OCI-LY7 (cell line): ENCODE measurements at regions not wholly inside any gene's neighbourhood (a gene's known extent, or its start where the extent isn't known, plus 50 kb on each side); places are given as distances from the start of the nearest gene placed in this dataset.

ENCODE experiments used
- BruUV-seq: library from RNA; stranded (reverse); fragments of 400-500 nt; replicated peaks from 2 replicates; lab custom pipeline; 2021; lab: Mats Ljungman, UMichigan
- CTCF ChIA-PET: fragments of 300-600 bp; sonication (Branson Sonifier 250); formaldehyde crosslinking; loops from one replicate; lab custom pipeline; 2022; ENCODE audit warnings: antibody characterized with exemption; ENCODE audit not compliant: unreplicated experiment; lab: Charles Lee
- POLR2A ChIA-PET: fragments of 300-600 bp; sonication (Branson Sonifier 250); formaldehyde crosslinking; loops from one replicate; lab custom pipeline; 2022; ENCODE audit warnings: antibody characterized with exemption; lab: Charles Lee
- DNase-seq: peaks from one replicate; pipeline ENCODE4 v3.0.0-alpha.2; 2015; ENCODE audit warnings: low spot score
- H2AFZ ChIP-seq: fragments of 200-600 bp; sonication (generic), shearing (Covaris generic); 2 replicates; pipeline ENCODE4 v1.6.1; 2014; ENCODE audit warnings: mild to moderate bottlenecking, antibody characterized with exemption, low read length, moderate library complexity
- H3K27ac ChIP-seq: fragments of 200-600 bp; sonication (generic); 2 replicates; pipeline ENCODE4 v1.5.1; 2014; ENCODE audit warnings: mixed run types, low read depth, mild to moderate bottlenecking, moderate library complexity, low read length, inconsistent platforms; ENCODE audit not compliant: poor library complexity, severe bottlenecking
- H3K36me3 ChIP-seq: fragments of 200-600 bp; sonication (generic); 2 replicates; pipeline ENCODE4 v1.6.1; 2014; ENCODE audit warnings: mild to moderate bottlenecking, antibody characterized with exemption, low read length, moderate library complexity, mixed read lengths; ENCODE audit not compliant: insufficient read depth
- H3K4me1 ChIP-seq: fragments of 200-600 bp; sonication (generic); 2 replicates; pipeline ENCODE4 v1.5.1; 2014; ENCODE audit warnings: mild to moderate bottlenecking, low read length; ENCODE audit not compliant: insufficient read depth, poor library complexity, severe bottlenecking
- H3K4me2 ChIP-seq: fragments of 200-600 bp; sonication (generic); 2 replicates; pipeline ENCODE4 v1.6.1; 2014; ENCODE audit warnings: mild to moderate bottlenecking, low read length
- H3K4me3 ChIP-seq: fragments of 200-600 bp; sonication (generic); 2 replicates; pipeline ENCODE4 v1.5.1; 2014; ENCODE audit warnings: mild to moderate bottlenecking, low read depth, low read length; ENCODE audit not compliant: poor library complexity, severe bottlenecking
- H3K79me2 ChIP-seq: fragments of 200-600 bp; sonication (generic); 2 replicates; pipeline ENCODE4 v1.6.1; 2016; ENCODE audit warnings: low read depth, mild to moderate bottlenecking, low read length, moderate library complexity, mixed read lengths; ENCODE audit not compliant: insufficient read depth
- H3K9me2 ChIP-seq: fragments of 200-600 bp; sonication (generic); 2 replicates; pipeline ENCODE4 v1.6.1; 2016; ENCODE audit warnings: mild to moderate bottlenecking, low read length, mixed read lengths; ENCODE audit not compliant: insufficient read depth
- H3K9me3 ChIP-seq: fragments of 200-600 bp; sonication (generic); 2 replicates; pipeline ENCODE4 v1.6.1; 2014; ENCODE audit warnings: mild to moderate bottlenecking, mixed run types, low read length, mixed read lengths
- H4K20me1 ChIP-seq: fragments of 200-600 bp; sonication (generic); 2 replicates; pipeline ENCODE4 v1.6.1; 2014; ENCODE audit warnings: mild to moderate bottlenecking, antibody characterized with exemption, low read length, moderate library complexity, mixed read lengths; ENCODE audit not compliant: insufficient read depth
- CTCF ChIP-seq: fragments of 200-600 bp; sonication (generic); conservative IDR thresholded peaks from 2 replicates; pipeline ENCODE4 v1.5.1; 2014; ENCODE audit warnings: mild to moderate bottlenecking, antibody characterized with exemption, low read length, moderate library complexity, mixed read lengths
- EZH2phosphoT487 ChIP-seq: fragments of 200-600 bp; sonication (generic); IDR thresholded peaks from 2 replicates; pipeline ENCODE4 v1.6.1; 2018; ENCODE audit warnings: low read depth, borderline replicate concordance, mild to moderate bottlenecking, mixed run types, antibody characterized with exemption, low read length, moderate library complexity, mixed read lengths
- intact Hi-C: fragments of 100-400 bp; cut with micrococcal nuclease; formaldehyde crosslinking; loops from one replicate; pipeline ENCODE4 v1.10.0; 2022; ENCODE audit not compliant: unreplicated experiment

GRCh38 chr7:138185132-138185908 is 109.1 kb downstream of the AKR1D1 start:
- TF ChIP-seq EZH2phosphoT487 (no peak), CTCF (no peak)
- no peaks in the 10 kb centered on the region for H3K4me1 ChIP-seq
- ChIA-PET CTCF (no interaction called here), POLR2A (no interaction called here)
- H3K9me3 ChIP-seq = no peaks in the 10 kb centered on the region
- DNase-seq = no peak
- no peaks in the 10 kb centered on the region for H3K36me3 ChIP-seq
- H3K27ac ChIP-seq = no peak overlapping the region
- H3K9me2 ChIP-seq = no peaks in the 10 kb centered on the region
- no peaks in the 10 kb centered on the region for H3K79me2 ChIP-seq
- H3K4me2 ChIP-seq = no peak overlapping the region
- BruUV-seq = no TSS peak
- no peak overlapping the region for H2AFZ ChIP-seq
- no peak overlapping the region for H3K4me3 ChIP-seq
- no peaks in the 10 kb centered on the region for H4K20me1 ChIP-seq
- intact Hi-C loops = no loop called here

GRCh38 chr7:138186951-138187351 is 110.7 kb downstream of the AKR1D1 start:
- BruUV-seq = no TSS peak
- Histone ChIP-seq H3K36me3 (no peaks in the 10 kb centered on the region), H3K4me3 (no peak overlapping the region), H3K9me3 (no peaks in the 10 kb centered on the region), H3K4me2 (no peak overlapping the region), H3K9me2 (no peaks in the 10 kb centered on the region), H3K79me2 (no peaks in the 10 kb centered on the region), H3K4me1 (no peaks in the 10 kb centered on the region), H2AFZ (no peak overlapping the region), H3K27ac (no peak overlapping the region), H4K20me1 (no peaks in the 10 kb centered on the region)
- intact Hi-C loops = no loop called here
- TF ChIP-seq CTCF (no peak), EZH2phosphoT487 (no peak)
- ChIA-PET POLR2A (no interaction called here), CTCF (no interaction called here)
- no peak for DNase-seq

- BruUV-seq = no TSS peak
- H3K4me1 ChIP-seq = no peaks in the 10 kb centered on the region
- no peak overlapping the region for H3K4me3 ChIP-seq
- no peak for DNase-seq
- TF ChIP-seq EZH2phosphoT487 (no peak), CTCF (no peak)
- POLR2A ChIA-PET = interaction anchor here (0.7 kb wide), 1 partner anchor 578 kb away, joined by 3 read pairs; no protein-coding TSS in a partner anchor
- intact Hi-C loops = no loop called here
- no peaks in the 10 kb centered on the region for H3K36me3 ChIP-seq
- H3K9me2 ChIP-seq = no peaks in the 10 kb centered on the region
- H2AFZ ChIP-seq = no peak overlapping the region
- H3K9me3 ChIP-seq = no peaks in the 10 kb centered on the region
- no peak overlapping the region for H3K27ac ChIP-seq
- no peak overlapping the region for H3K4me2 ChIP-seq
- no peaks in the 10 kb centered on the region for H3K79me2 ChIP-seq
- CTCF ChIA-PET = no interaction called here
- no peaks in the 10 kb centered on the region for H4K20me1 ChIP-seq
These were observed 112.1 kb downstream of the AKR1D1 start for GRCh38 chr7:138188290-138188858.
